Spleen (tissue), 11 donors: ENCODE measurements at regions not wholly inside any gene's neighbourhood (a gene's known extent, or its start where the extent isn't known, plus 50 kb on each side); places are given as distances from the start of the nearest gene placed in this dataset.

ENCODE experiments used
- DNase-seq: peaks from one replicate; pipeline ENCODE4 v3.0.0-alpha.2; 2020
- H3K27ac ChIP-seq, 8 donors: fragments of 200-600 bp; sonication (generic) in 7 of 8; 1 replicate in 4 of 8; 2 replicates in 4 of 8; pipeline versions ENCODE4 v1.5.0 to v1.8.0; 2016 to 2021; ENCODE audit warnings: inconsistent platforms in 4 of 8, mild to moderate bottlenecking in 4 of 8, moderate library complexity in 1 of 8
- H3K27me3 ChIP-seq, 7 donors: fragments of 200-600 bp; sonication (generic) in 6 of 7; replicated peaks in 1 of 7; 1 replicate in 4 of 7; 2 replicates in 3 of 7; pipeline versions ENCODE4 v1.5.0 to v1.8.0; 2016 to 2021; ENCODE audit warnings: inconsistent platforms in 3 of 7, mild to moderate bottlenecking in 1 of 7
- H3K36me3 ChIP-seq, 6 donors: fragments of 200-600 bp; sonication (generic) in 5 of 6; 1 replicate in 4 of 6; 2 replicates in 2 of 6; pipeline versions ENCODE4 v1.5.0 to v1.8.0; 2016 to 2021; ENCODE audit warnings: inconsistent platforms in 2 of 6
- H3K4me1 ChIP-seq, 6 donors: fragments of 200-600 bp; sonication (generic) in 5 of 6; 1 replicate in 3 of 6; 2 replicates in 3 of 6; pipeline versions ENCODE4 v1.5.0 to v1.8.0; 2016 to 2021; ENCODE audit warnings: inconsistent platforms in 3 of 6
- H3K4me3 ChIP-seq, 8 donors: fragments of 200-600 bp; sonication (generic) in 7 of 8; 1 replicate in 4 of 8; 2 replicates in 4 of 8; pipeline versions ENCODE4 v1.5.0 to v1.8.0; 2016 to 2021; ENCODE audit warnings: inconsistent platforms in 4 of 8, mild to moderate bottlenecking in 4 of 8, moderate library complexity in 2 of 8
- H3K9me3 ChIP-seq, 8 donors: fragments of 200-600 bp; sonication (generic) in 7 of 8; 1 replicate in 4 of 8; 2 replicates in 4 of 8; pipeline versions ENCODE4 v1.5.0 to v1.8.0; 2016 to 2021; ENCODE audit warnings: inconsistent platforms in 4 of 8
- CTCF ChIP-seq, 11 experiments: fragments of 200-600 bp in 7 of 11; fragments of 450-650 bp in 4 of 11; sonication (generic) in 4 of 11; IDR thresholded peaks in 8 of 11; conservative IDR thresholded peaks in 3 of 11; 1 replicate in 7 of 11; 2 replicates in 4 of 11; pipeline versions ENCODE4 v1.4.0 to v1.8.0; 2016 to 2021; ENCODE audit warnings: antibody characterized with exemption in 11 of 11, inconsistent platforms in 4 of 11, mild to moderate bottlenecking in 1 of 11
- POLR2A ChIP-seq, 3 donors: fragments of 450-650 bp; IDR thresholded peaks; one replicate each; pipeline ENCODE4 v1.5.1; 2017; ENCODE audit warnings: antibody characterized with exemption in 3 of 3, mild to moderate bottlenecking in 1 of 3
- POLR2AphosphoS5 ChIP-seq, 3 donors: sonication (generic); formaldehyde crosslinking; IDR thresholded peaks; one replicate each; pipeline ENCODE4 v1.5.1; 2017; ENCODE audit warnings: antibody characterized with exemption in 3 of 3
- WGBS, 5 donors: extraction: QIAGEN DNeasy Blood & Tissue Kit in 3 of 5; methylation state at CpG; one replicate each; pipeline versions ENCODE4 v1.1.5 to v1.1.7; 2013 to 2018; 5-methylcytosine and 5-hydroxymethylcytosine counted together
- intact Hi-C: fragments of 100-400 bp; cut with DNase I; formaldehyde crosslinking; loops from one replicate; pipeline ENCODE4 v1.15.0; 2023; ENCODE audit warnings: low total_unique reads
- donor health status: healthy with polysubstance abuse.
- donor health status: DM: no; HTN: no; CAD: no; lungs with moderate emphysema.
- donor health status: DM: no; HTN: no; CAD: no.
- donor health status: Bipolar disorder and iron deficiency.
- donor health status: healthy.
- donor health status: DM: no; HTN: no; CAD: no.
- donor health status: DM: yes; HTN: yes; CAD: no.

- H3K27me3 ChIP-seq: no peaks in the 10 kb centered on the region
- DNase-seq: no peak
- intact Hi-C loops: no loop called here
- H3K4me1 ChIP-seq: peaks cover 0 to 5% (median 0%) of the 10 kb centered on the region in 6 donors
- WGBS, 5 donors: 83 to 88% (median 87%) methylated on average over 3 of the region's 3 CpGs
- H3K9me3 ChIP-seq: no peaks in the 10 kb centered on the region
- no peak for TF ChIP-seq CTCF (IDR thresholded peaks at IDR 0.05 in 8 of 11, conservative IDR thresholded peaks at IDR 0.05 in 3 of 11)
- TF ChIP-seq POLR2A (IDR thresholded peaks at IDR 0.05): no peak
- no peak for TF ChIP-seq POLR2AphosphoS5 (IDR thresholded peaks at IDR 0.05)
- H3K27ac ChIP-seq: no peak overlapping the region
- H3K4me3 ChIP-seq: no peak overlapping the region
- no peaks in the 10 kb centered on the region for H3K36me3 ChIP-seq
These were observed 270.5 kb upstream of the ADAMTS9 start for GRCh38 chr3:64958199-64958843.

- no peak for DNase-seq
- peaks cover 0 to 5% (median 0%) of the 10 kb centered on the region in 6 donors for H3K4me1 ChIP-seq
- no peaks in the 10 kb centered on the region for H3K9me3 ChIP-seq
- TF ChIP-seq POLR2A (IDR thresholded peaks at IDR 0.05) (no peak), POLR2AphosphoS5 (IDR thresholded peaks at IDR 0.05) (no peak), CTCF (IDR thresholded peaks at IDR 0.05 in 8 of 11, conservative IDR thresholded peaks at IDR 0.05 in 3 of 11) (no peak)
- no peak overlapping the region for H3K27ac ChIP-seq
- H3K36me3 ChIP-seq: no peaks in the 10 kb centered on the region
- no peak overlapping the region for H3K4me3 ChIP-seq
- no peaks in the 10 kb centered on the region for H3K27me3 ChIP-seq
- intact Hi-C loops: no loop called here
- WGBS, 5 donors: 85 to 92% (median 87%) methylated on average over 6 of the region's 6 CpGs
These were observed 269.8 kb upstream of the ADAMTS9 start for GRCh38 chr3:64957408-64958198.

- no peak overlapping the region for H3K4me3 ChIP-seq
- 83 to 89% (median 86%) methylated on average over 10 of the region's 10 CpGs for WGBS, 5 donors
- no peak overlapping the region for H3K27ac ChIP-seq
- H3K27me3 ChIP-seq: no peaks in the 10 kb centered on the region
- H3K9me3 ChIP-seq: no peaks in the 10 kb centered on the region
- no peak for DNase-seq
- TF ChIP-seq POLR2A (IDR thresholded peaks at IDR 0.05): no peak
- no peak for TF ChIP-seq CTCF (IDR thresholded peaks at IDR 0.05 in 8 of 11, conservative IDR thresholded peaks at IDR 0.05 in 3 of 11)
- TF ChIP-seq POLR2AphosphoS5 (IDR thresholded peaks at IDR 0.05): no peak
- intact Hi-C loops: no loop called here
- H3K4me1 ChIP-seq: peaks cover 0 to 5% (median 0%) of the 10 kb centered on the region in 6 donors
- H3K36me3 ChIP-seq: no peaks in the 10 kb centered on the region
These were observed 269.0 kb upstream of the ADAMTS9 start for GRCh38 chr3:64956711-64957325.
